ENCODE measurements at regions not wholly inside any gene's neighbourhood (a gene's known extent, or its start where the extent isn't known, plus 50 kb on each side); places are given as distances from the start of the nearest gene placed in this dataset.

GRCh38 chr20:40443753-40444152, 245.3 kb downstream of the MAFB start:
- DNase-seq, result peak in 1 of 2 donors; percentile 26
- Histone ChIP-seq H3K9me3 (no peaks in the 10 kb centered on the region), H3K27me3 (peaks cover 0 to 17% (median 0%) of the 10 kb centered on the region in 3 donors), H3K4me1 (no peaks in the 10 kb centered on the region), H3K36me3 (no peaks in the 10 kb centered on the region), H3K27ac (no peak overlapping the region), H3K4me3 (no peak overlapping the region)
- intact Hi-C loops (cut with DNase I; ENCODE audit: low total_unique reads), result no loop called here
- TF ChIP-seq, protein P1, sequence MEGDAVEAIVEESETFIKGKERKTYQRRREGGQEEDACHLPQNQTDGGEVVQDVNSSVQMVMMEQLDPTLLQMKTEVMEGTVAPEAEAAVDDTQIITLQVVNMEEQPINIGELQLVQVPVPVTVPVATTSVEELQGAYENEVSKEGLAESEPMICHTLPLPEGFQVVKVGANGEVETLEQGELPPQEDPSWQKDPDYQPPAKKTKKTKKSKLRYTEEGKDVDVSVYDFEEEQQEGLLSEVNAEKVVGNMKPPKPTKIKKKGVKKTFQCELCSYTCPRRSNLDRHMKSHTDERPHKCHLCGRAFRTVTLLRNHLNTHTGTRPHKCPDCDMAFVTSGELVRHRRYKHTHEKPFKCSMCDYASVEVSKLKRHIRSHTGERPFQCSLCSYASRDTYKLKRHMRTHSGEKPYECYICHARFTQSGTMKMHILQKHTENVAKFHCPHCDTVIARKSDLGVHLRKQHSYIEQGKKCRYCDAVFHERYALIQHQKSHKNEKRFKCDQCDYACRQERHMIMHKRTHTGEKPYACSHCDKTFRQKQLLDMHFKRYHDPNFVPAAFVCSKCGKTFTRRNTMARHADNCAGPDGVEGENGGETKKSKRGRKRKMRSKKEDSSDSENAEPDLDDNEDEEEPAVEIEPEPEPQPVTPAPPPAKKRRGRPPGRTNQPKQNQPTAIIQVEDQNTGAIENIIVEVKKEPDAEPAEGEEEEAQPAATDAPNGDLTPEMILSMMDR (IDR thresholded peaks at IDR 0.05), result no peak
- 50 to 70% (median 60%) methylated on average over 5 of the region's 5 CpGs for WGBS, 5 donors

GRCh38 chr20:40442181-40442963, 246.7 kb downstream of the MAFB start:
- DNase-seq, result peak in 1 of 2 donors; percentile 48
- Histone ChIP-seq H3K27ac (no peak overlapping the region), H3K4me3 (no peak overlapping the region), H3K27me3 (peaks cover 0 to 9% (median 0%) of the 10 kb centered on the region in 3 donors), H3K4me1 (no peaks in the 10 kb centered on the region), H3K36me3 (no peaks in the 10 kb centered on the region), H3K9me3 (no peaks in the 10 kb centered on the region)
- intact Hi-C loops (cut with DNase I; ENCODE audit: low total_unique reads), result no loop called here
- 39 to 52% (median 50%) methylated on average over 8 of the region's 8 CpGs for WGBS, 5 donors
- TF ChIP-seq, protein P1 (IDR thresholded peaks at IDR 0.05), result no peak
- TF ChIP-seq EP300 (IDR thresholded peaks at IDR 0.05) (no peak), POLR2AphosphoS5 (IDR thresholded peaks at IDR 0.05) (no peak), POLR2A (IDR thresholded peaks at IDR 0.05) (no peak)

- H3K27me3 ChIP-seq, result peaks cover 0 to 3% (median 0%) of the 10 kb centered on the region in 3 donors
- no peak overlapping the region for H3K27ac ChIP-seq
- 76 to 85% (median 84%) methylated on average over 3 of the region's 3 CpGs for WGBS, 5 donors
- TF ChIP-seq POLR2AphosphoS5 (IDR thresholded peaks at IDR 0.05) (no peak), EP300 (IDR thresholded peaks at IDR 0.05) (no peak), POLR2A (IDR thresholded peaks at IDR 0.05) (no peak)
- TF ChIP-seq, protein P1 (IDR thresholded peaks at IDR 0.05), result no peak
- no peaks in the 10 kb centered on the region for H3K4me1 ChIP-seq
- DNase-seq, result no peak
- no peaks in the 10 kb centered on the region for H3K9me3 ChIP-seq
- H3K4me3 ChIP-seq, result no peak overlapping the region
- no peaks in the 10 kb centered on the region for H3K36me3 ChIP-seq
- intact Hi-C loops (cut with DNase I; ENCODE audit: low total_unique reads), result no loop called here
Observed at GRCh38 chr20:40441771-40442170, 247.3 kb downstream of the MAFB start.

- Histone ChIP-seq H3K9me3 (no peaks in the 10 kb centered on the region), H3K27me3 (no peaks in the 10 kb centered on the region), H3K36me3 (no peaks in the 10 kb centered on the region), H3K4me3 (no peak overlapping the region), H3K4me1 (no peaks in the 10 kb centered on the region), H3K27ac (no peak overlapping the region)
- DNase-seq, result no peak
- TF ChIP-seq, protein P1 (IDR thresholded peaks at IDR 0.05), result no peak
- TF ChIP-seq EP300 (IDR thresholded peaks at IDR 0.05) (no peak), POLR2A (IDR thresholded peaks at IDR 0.05) (no peak), POLR2AphosphoS5 (IDR thresholded peaks at IDR 0.05) (no peak)
- intact Hi-C loops (cut with DNase I; ENCODE audit: low total_unique reads), result no loop called here
- WGBS, 5 donors, result 65 to 75% (median 71%) methylated on average over 8 of the region's 8 CpGs
Observed at GRCh38 chr20:40438161-40438830, 250.7 kb downstream of the MAFB start.

All from stomach (tissue), 8 donors.